CD14-positive monocyte (primary cell): ENCODE measurements at regions not wholly inside any gene's neighbourhood (a gene's known extent, or its start where the extent isn't known, plus 50 kb on each side); places are given as distances from the start of the nearest gene placed in this dataset.
"Not testable (repeated sequence)": the region's sequence is repeated elsewhere in the genome, so short reads cannot be mapped to it uniquely, and the experiment has no call there.

ENCODE experiments used
- DNase-seq, 3 donors: peaks; one replicate each; pipeline ENCODE4 v3.0.0-alpha.2; 2011 to 2022
- H2AFZ ChIP-seq: 2 replicates; pipeline ENCODE4 v1.6.0; 2012; ENCODE audit warnings: mild to moderate bottlenecking, low read depth, low read length, inconsistent platforms; ENCODE audit not compliant: insufficient read depth, poor library complexity, severe bottlenecking
- H3K27ac ChIP-seq, 2 donors: 1 replicate in 1 of 2; 2 replicates in 1 of 2; pipeline ENCODE4 v1.5.1; 2012 to 2013; ENCODE audit warnings: low read length in 2 of 2, control low read depth in 1 of 2, inconsistent platforms in 1 of 2, low read depth in 1 of 2, mild to moderate bottlenecking in 1 of 2
- H3K27me3 ChIP-seq, 2 donors: one replicate each; pipeline versions ENCODE4 v1.6.0 to v1.6.1; 2011 to 2013; ENCODE audit warnings: low read length in 2 of 2; ENCODE audit not compliant: control insufficient read depth in 2 of 2, insufficient read depth in 2 of 2
- H3K36me3 ChIP-seq, 2 donors: replicated peaks in 1 of 2; 1 replicate in 1 of 2; 2 replicates in 1 of 2; pipeline versions ENCODE4 v1.5.1 to v1.6.1; 2012 to 2013; ENCODE audit warnings: low read length in 2 of 2, control low read depth in 1 of 2, inconsistent platforms in 1 of 2, mild to moderate bottlenecking in 1 of 2; ENCODE audit not compliant: insufficient read depth in 2 of 2, control insufficient read depth in 1 of 2
- H3K4me1 ChIP-seq, 2 donors: 1 replicate in 1 of 2; 2 replicates in 1 of 2; pipeline versions ENCODE4 v1.5.1 to v1.6.1; 2012 to 2013; ENCODE audit warnings: low read length in 2 of 2, control low read depth in 1 of 2, inconsistent platforms in 1 of 2, mild to moderate bottlenecking in 1 of 2, moderate library complexity in 1 of 2; ENCODE audit not compliant: insufficient read depth in 2 of 2, control insufficient read depth in 1 of 2
- H3K4me2 ChIP-seq: replicated peaks from 2 replicates; pipeline ENCODE3; 2012; ENCODE audit warnings: low read length, moderate library complexity, mild to moderate bottlenecking; ENCODE audit not compliant: poor library complexity, severe bottlenecking; ENCODE audit errors: extremely low read depth
- H3K4me3 ChIP-seq, 3 experiments: fragments of 200-600 bp in 1 of 3; sonication (generic) in 1 of 3; replicated peaks in 1 of 3; 1 replicate in 2 of 3; 2 replicates in 1 of 3; pipeline ENCODE4 v1.5.1; 2011 to 2013; ENCODE audit warnings: low read length in 3 of 3, mild to moderate bottlenecking in 3 of 3, control low read depth in 2 of 3, low read depth in 2 of 3, inconsistent platforms in 1 of 3, moderate library complexity in 1 of 3
- H3K79me2 ChIP-seq: 2 replicates; pipeline ENCODE4 v1.6.0; 2012; ENCODE audit warnings: mild to moderate bottlenecking, control low read depth, inconsistent platforms, low read length, moderate library complexity; ENCODE audit not compliant: insufficient read depth
- H3K9ac ChIP-seq: 2 replicates; pipeline ENCODE4 v1.6.0; 2017; ENCODE audit warnings: low read length, mild to moderate bottlenecking; ENCODE audit not compliant: insufficient read depth, poor library complexity, severe bottlenecking
- H3K9me3 ChIP-seq, 2 donors: replicated peaks in 1 of 2; 1 replicate in 1 of 2; 2 replicates in 1 of 2; pipeline versions ENCODE4 v1.5.1 to v1.6.1; 2012 to 2013; ENCODE audit warnings: low read length in 2 of 2, control low read depth in 1 of 2; ENCODE audit not compliant: control insufficient read depth in 1 of 2, insufficient read depth in 1 of 2
- H4K20me1 ChIP-seq: 2 replicates; pipeline ENCODE4 v1.6.0; 2012; ENCODE audit warnings: mild to moderate bottlenecking, low read length, control low read depth, moderate library complexity; ENCODE audit not compliant: insufficient read depth
- H3K27ac Mint-ChIP-seq, 7 donors: one replicate each; pipeline ENCODE4 v1.8.0; 2020; ENCODE audit warnings: mild to moderate bottlenecking in 7 of 7, mixed read lengths in 7 of 7, moderate library complexity in 6 of 7, inconsistent platforms in 2 of 7
- H3K27me3 Mint-ChIP-seq, 3 donors: one replicate each; pipeline ENCODE4 v1.8.0; 2021 to 2022; ENCODE audit warnings: low read depth in 3 of 3, mild to moderate bottlenecking in 3 of 3, mixed read lengths in 3 of 3, moderate library complexity in 3 of 3, inconsistent platforms in 1 of 3
- H3K36me3 Mint-ChIP-seq, 2 donors: one replicate each; pipeline ENCODE4 v1.8.0; 2020; ENCODE audit warnings: mixed read lengths in 2 of 2, inconsistent platforms in 1 of 2, mild to moderate bottlenecking in 1 of 2
- H3K4me1 Mint-ChIP-seq: one replicate; pipeline ENCODE4 v1.8.0; 2020; ENCODE audit warnings: mild to moderate bottlenecking, mixed read lengths
- H3K4me3 Mint-ChIP-seq, 2 donors: one replicate each; pipeline ENCODE4 v1.8.0; 2020; ENCODE audit warnings: mild to moderate bottlenecking in 2 of 2, mixed read lengths in 2 of 2, moderate library complexity in 1 of 2
- H3K9me3 Mint-ChIP-seq, 7 donors: one replicate each; pipeline ENCODE4 v1.8.0; 2020 to 2022; ENCODE audit warnings: mixed read lengths in 7 of 7, mild to moderate bottlenecking in 6 of 7, moderate library complexity in 6 of 7, inconsistent platforms in 2 of 7
- CTCF ChIP-seq: fragments of 200-600 bp; IDR thresholded peaks from one replicate; pipeline ENCODE4 v1.8.0; 2022; ENCODE audit warnings: antibody characterized with exemption, mild to moderate bottlenecking
- WGBS: methylation state at CpG from one replicate; pipeline ENCODE4 v1.1.5; 2013; ENCODE audit warnings: missing lambda C conversion rate; ENCODE audit not compliant: insufficient coverage; 5-methylcytosine and 5-hydroxymethylcytosine counted together
- intact Hi-C, 2 donors: fragments of 100-400 bp; cut with micrococcal nuclease; formaldehyde crosslinking; loops; one replicate each; pipeline versions ENCODE4 v1.15.0 to v1.15.1; 2023

DNA sequence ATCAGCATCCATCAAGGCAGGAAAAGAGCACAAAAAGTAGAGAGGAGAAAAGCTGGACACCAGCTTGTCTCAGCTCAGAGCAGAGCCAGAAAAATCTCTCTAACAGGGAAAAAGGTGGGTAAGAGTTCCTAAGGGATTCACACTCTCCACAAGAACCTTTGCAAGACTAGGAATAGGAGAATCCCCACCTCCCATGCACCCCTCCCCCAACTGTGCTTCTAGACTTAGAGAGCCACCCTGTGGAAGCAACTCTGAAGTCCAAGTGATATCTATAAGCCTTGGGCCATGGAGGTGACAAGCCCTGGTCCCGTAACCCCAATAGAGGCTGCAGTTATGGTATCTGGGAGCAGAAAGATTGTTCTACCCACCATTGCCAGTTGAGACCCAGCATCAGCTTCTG lies 267.6 kb upstream of the MTMR8 start:
- H3K4me3 Mint-ChIP-seq, result no peak overlapping the region
- no peaks in the 10 kb centered on the region for H3K36me3 Mint-ChIP-seq
- Histone ChIP-seq H3K4me3 (no peak overlapping the region), H3K27me3 (no peaks in the 10 kb centered on the region), H3K9me3 (peaks cover 33 to 37% of the 10 kb centered on the region in 2 donors), H3K4me1 (no peaks in the 10 kb centered on the region), H3K27ac (no peak overlapping the region), H2AFZ (no peak overlapping the region), H3K79me2 (no peaks in the 10 kb centered on the region), H3K4me2 (no peak overlapping the region), H3K36me3 (no peaks in the 10 kb centered on the region), H4K20me1 (no peaks in the 10 kb centered on the region), H3K9ac (no peak overlapping the region)
- intact Hi-C loops, result no loop called here
- no peak for TF ChIP-seq CTCF
- peaks cover 0 to 2% (median 0%) of the 10 kb centered on the region in 3 donors for H3K27me3 Mint-ChIP-seq
- peaks cover 9 to 35% (median 18%) of the 10 kb centered on the region in 7 donors for H3K9me3 Mint-ChIP-seq
- H3K27ac Mint-ChIP-seq, result no peak overlapping the region
- H3K4me1 Mint-ChIP-seq, result no peaks in the 10 kb centered on the region
- no peak for DNase-seq
- no CpG with 5 or more reads among the region's 1 CpG for WGBS

DNA sequence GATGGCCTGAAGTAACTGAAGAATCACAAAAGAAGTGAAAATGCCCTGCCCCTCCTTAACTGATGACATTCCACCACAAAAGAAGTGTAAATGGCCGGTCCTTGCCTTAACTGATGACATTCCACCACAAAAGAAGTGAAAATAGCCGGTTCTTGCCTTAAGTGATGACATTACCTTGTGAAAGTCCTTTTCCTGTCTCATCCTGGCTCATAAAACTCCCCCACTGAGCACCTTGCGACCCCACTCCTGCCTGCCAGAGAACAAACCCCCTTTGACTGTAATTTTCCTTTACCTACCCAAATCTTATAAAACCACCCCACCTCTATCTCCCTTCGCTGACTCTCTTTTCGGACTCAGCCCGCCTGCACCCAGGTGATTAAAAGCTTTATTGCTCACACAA lies 262.0 kb upstream of the MTMR8 start:
- H3K4me2 ChIP-seq, H3K9ac ChIP-seq, H3K4me3 Mint-ChIP-seq, H3K27me3 Mint-ChIP-seq, H3K27ac Mint-ChIP-seq, DNase-seq, H3K4me1 Mint-ChIP-seq, H2AFZ ChIP-seq, H3K27ac ChIP-seq, H3K4me1 ChIP-seq, intact Hi-C loops, H4K20me1 ChIP-seq, H3K4me3 ChIP-seq, H3K36me3 Mint-ChIP-seq, H3K27me3 ChIP-seq, H3K36me3 ChIP-seq, H3K79me2 ChIP-seq: not testable (repeated sequence)
- peaks cover 10 to 18% of the 10 kb centered on the region in 2 donors for H3K9me3 ChIP-seq
- 14% methylated on average over 2 of the region's 6 CpGs for WGBS
- peaks cover 11 to 33% (median 30%) of the 10 kb centered on the region in 7 donors for H3K9me3 Mint-ChIP-seq
